ENCODE measurements at regions not wholly inside any gene's neighbourhood (a gene's known extent, or its start where the extent isn't known, plus 50 kb on each side); places are given as distances from the start of the nearest gene placed in this dataset.

GRCh38 chr2:215617060-215617824 is 181.4 kb upstream of the FN1 start:
- no peak for DNase-seq

DNA sequence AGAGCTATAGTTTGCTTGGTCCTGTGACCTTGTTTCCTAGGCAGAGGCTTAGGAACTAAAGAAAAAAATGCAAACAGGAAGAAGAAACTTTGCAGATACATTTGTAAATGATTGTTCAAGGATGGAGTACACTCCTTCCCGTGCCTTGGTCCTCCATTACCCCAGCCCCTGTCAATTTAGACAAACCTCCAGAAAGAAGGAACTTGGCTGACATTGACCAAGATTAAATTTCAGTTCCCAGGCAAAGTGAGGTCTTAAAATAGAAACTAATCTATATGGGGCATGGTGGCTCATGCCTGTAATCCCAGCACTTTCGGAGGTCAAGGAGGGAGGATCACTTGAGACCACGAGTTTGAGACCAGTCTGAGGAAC is 179.9 kb upstream of the FN1 start:
- no peak for DNase-seq

DNA sequence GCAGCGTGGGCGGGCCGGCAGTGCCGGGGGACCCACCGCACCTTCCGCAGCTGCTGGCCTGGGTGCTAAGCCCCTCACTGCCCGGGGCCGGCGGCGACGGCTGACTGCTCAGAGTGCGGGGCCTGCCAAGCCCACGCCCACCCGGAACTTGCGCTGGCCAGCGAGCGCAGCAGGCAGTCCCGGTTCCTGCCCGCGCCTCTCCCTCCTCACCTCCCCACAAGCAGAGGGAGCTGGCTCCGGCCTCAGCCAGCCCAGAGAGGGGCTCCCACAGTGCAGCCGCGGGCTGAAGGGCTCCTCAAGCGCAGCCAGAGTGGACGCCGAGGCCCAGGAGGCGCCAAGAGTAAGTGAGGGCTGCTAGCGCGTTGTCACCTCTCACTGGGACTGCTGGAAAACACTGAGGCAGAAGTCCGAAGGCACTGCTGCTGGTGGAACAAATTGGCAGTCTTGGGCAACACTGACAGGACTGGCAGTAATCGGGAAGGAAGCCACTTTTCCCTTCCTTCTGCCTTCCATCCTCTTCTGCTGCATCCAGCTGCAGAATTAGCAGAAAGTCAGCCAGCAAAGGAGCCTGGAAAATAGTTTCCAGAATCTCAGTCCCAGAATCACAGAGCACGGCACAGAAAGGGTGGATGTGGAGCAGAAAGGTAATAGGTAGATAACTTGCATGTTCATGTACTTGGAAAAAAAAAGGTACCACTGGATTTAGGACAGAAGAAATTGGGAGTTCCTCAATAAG is 179.4 kb upstream of the FN1 start:
- DNase-seq, result no peak

DNA sequence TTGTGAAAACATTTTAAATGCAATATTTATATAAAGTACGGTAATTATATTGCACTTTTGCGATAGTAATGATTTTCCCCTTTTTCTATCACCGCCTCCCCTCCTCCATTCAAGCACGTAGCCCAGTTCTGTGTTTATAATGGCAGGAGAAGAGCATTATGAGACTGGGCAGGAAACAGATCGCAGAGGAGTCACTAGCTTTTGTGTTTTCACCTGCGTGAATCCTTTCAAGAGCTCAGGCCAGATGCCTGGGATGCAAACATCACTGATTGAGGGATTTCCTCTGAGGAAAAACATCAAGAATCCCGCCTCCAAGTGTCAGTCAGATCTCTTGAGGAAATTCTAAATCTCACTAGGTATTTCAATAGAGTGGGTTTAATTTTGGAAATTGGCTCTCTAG is 178.4 kb upstream of the FN1 start:
- DNase-seq, result no peak

GRCh38 chr2:215613888-215614287 is 178.0 kb upstream of the FN1 start:
- no peak for DNase-seq

GRCh38 chr2:215613280-215613679 is 177.4 kb upstream of the FN1 start:
- DNase-seq, result peak; percentile 66

- DNase-seq, result peak; percentile 79
These were observed 176.9 kb upstream of the FN1 start for GRCh38 chr2:215612786-215613185.

DNA sequence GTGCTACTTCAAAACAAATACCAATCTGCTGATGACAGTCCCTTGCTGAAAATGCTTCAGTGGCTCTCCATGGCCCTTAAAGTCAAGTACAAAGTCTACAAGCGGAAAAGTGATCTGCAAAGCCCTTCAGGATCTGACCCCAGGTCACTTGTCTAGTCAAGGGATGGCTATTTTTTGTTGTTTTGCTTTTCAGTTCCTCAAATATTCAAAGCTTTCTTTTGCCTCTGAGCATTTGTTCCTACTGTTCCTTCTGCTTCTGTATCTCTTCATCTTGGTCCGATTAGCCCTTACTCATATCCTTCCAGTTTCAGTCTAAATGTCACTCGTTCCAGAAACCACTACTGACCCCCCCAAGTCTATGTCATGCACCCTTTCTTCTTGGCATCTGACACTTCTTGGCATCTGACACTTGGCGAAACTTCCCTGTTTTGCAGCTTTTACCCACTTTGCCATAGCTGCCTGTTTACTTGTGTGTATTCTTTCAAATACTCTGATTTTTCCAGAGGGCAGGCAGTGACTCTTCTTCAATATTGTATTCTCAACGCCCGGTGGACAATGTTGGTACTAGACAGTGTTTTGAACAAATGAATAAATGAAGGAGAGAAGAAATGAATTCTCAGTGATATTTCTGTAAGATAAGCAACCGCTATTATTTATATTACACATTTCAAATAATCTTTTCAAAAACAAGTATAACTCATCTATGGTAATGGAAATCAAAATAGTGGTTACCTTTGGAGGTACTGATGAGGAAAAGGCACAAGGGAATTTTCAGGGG is 175.9 kb upstream of the FN1 start:
- no peak for DNase-seq

GRCh38 chr2:215609089-215610032 is 173.5 kb upstream of the FN1 start:
- peak; percentile 64 for DNase-seq

DNA sequence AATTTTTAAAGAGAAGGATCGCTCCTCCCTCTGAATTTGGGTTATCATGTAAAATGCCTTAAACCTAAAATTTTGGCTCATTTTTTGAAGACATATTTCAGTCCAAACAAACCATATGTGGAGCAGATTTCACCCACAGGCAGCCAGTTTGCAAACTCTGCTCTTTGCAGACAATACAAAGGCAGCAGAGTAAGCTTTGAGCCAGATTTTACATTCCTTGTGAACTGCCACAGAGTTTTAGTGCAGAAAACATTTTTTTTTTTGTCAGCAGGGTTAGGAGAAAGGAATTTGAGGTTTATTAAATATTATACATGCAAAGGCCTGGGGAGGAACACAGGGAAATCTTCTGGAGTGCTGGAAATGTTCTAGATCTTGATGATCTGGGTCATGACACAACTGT is 171.9 kb upstream of the FN1 start:
- peak; percentile 84 for DNase-seq

DNA sequence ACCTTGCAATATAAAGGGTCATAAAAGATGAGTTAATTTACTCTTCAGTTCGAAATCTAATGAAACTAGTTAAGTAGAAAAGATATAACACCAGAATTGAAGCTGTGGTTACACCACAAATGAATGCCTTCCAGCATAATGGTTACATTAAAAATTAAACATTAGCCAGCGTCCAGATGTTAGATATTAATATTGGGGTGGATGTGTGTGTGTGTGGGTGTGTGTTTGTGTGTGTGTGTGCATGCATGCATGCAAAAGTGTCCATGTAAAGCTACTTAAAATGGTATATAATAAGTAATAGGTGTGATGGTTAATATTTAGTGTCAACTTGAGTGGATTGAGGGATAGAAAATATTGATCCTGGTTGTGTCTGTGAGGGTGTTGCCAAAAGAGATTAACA is 170.4 kb upstream of the FN1 start:
- no peak for DNase-seq

GRCh38 chr2:215605214-215605613 is 169.3 kb upstream of the FN1 start:
- no peak for DNase-seq

DNA sequence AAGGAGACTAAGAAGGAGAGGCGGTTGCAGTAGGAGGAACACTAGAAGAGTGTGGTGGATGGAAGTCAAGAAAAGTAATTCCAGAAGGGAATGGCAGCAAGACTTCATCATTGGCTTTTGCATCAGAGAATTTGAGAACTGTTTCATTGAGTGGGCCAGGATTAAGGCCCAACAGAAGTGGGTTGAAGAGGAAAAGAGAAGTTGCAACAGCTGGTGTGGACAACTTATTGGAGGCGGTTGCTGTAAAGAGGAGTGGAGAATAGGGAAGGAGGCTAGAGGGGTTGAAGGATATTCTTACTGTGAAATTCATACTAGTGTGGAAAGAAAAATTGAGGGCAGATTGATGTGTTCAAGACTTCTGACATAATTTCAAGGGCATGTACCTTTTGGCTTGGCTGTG is 168.7 kb upstream of the FN1 start:
- DNase-seq, result no peak

GRCh38 chr2:215603440-215603839 is 167.6 kb upstream of the FN1 start:
- no peak for DNase-seq

DNA sequence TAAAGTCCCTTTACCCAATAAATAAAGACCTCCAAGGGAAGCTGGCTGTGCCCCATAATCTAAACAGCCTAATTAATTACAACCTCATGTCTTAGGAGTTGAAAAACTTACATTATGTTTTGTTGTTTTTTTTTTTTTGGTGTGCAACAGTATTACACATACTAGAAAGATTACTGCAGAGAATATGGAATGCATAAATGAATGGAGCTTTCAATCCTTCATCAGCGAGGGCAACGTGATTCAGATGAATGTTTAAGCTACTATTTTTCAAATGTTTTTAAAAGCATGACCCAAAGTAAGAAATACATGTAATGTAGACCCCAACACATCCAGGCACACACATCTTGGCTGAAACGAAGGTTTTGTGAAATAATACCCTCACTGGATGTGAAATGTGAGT is 167.1 kb upstream of the FN1 start:
- DNase-seq, result peak; percentile 59

DNA sequence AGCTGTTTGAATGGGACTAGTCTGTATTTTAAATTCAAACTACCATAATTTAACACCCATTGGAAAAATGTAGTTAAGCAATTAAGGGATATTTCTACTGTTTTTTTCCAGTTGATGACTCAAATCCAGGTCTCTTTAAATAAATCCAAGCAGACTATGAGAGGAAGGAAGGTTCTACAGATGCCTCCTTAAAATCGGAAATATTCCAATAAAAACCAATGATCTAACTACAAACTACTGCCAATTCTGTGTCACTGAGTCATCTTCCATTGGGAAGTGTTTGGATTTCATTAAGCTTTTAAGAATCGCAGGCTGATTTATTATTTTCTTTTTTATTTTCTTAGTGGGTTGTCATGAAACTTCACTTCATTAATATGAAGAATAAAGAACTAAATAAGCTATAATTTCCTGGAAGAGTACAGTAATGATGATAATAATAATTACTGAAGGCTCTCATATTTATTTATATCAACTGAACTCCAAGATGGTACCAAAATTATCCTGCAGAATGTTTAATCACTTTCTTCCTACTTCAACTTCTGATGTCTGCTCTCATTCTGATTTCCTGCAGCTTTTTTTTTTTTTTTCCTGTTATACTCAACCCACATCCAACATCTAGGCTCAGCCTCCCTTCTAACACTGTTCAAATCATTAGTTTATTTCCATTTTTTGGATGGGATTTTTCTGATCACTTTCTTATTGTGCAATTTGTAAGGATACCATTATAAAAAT is 166.3 kb upstream of the FN1 start:
- DNase-seq, result peak; percentile 89

GRCh38 chr2:215601526-215601925 is 165.7 kb upstream of the FN1 start:
- no peak for DNase-seq

GRCh38 chr2:215598376-215598975 is 162.6 kb upstream of the FN1 start:
- peak; percentile 51 for DNase-seq

DNA sequence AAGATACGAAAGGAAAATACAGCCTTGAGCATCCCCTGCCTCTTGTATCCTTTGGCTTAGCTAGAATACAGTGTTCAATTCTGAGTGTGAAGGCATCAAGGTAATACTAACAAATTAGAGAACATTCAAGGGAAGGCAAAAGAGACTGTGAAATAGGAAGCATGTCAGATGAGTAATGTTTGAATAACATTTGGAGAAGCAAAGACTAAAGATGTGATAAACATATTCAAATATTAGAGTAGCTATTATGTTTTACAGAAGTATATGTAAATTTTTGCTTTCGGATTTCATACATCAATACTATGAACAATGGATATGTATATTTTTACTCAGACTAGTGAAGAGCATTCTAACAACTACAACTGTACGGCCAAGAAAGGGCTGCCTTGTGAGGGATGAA is 161.7 kb upstream of the FN1 start:
- DNase-seq, result no peak

DNA sequence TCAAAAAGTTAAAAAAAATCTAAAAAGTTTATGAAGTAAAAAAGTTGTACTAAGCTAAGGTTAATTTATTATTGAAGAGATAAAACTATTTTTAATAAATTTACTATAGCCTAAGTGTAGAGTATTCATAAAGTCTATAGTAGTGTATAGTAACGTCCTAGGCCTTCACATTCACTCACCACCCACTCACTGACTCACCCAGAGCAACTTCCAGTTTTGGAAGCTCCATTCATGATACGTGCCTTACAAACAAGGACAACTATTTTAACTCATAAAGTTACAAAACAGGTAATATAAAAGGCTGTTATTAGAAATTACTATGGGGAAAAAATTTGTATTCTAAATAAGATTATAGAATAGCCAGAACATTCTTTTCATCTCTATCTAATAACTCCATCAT is 158.9 kb upstream of the FN1 start:
- DNase-seq, result no peak

Data from fibroblast of skin of scalp (primary cell).